B cell (primary cell): ENCODE measurements at regions not wholly inside any gene's neighbourhood (a gene's known extent, or its start where the extent isn't known, plus 50 kb on each side); places are given as distances from the start of the nearest gene placed in this dataset.

Experiments
- ATAC-seq: fragments of 200-7000 bp; cut with Tn5 transposase; one replicate; pipeline ENCODE4 v1.10.0; 2021; ENCODE audit warnings: low read depth, mild to moderate bottlenecking, moderate number of reproducible peaks, moderate library complexity
- CTCF ChIA-PET: fragments of 350-600 bp; sonication (Branson Sonifier 250); formaldehyde crosslinking; loops from one replicate; lab custom pipeline; 2021; ENCODE audit warnings: antibody characterized with exemption, inconsistent platforms; lab: Charles Lee
- POLR2A ChIA-PET: fragments of 350-600 bp; sonication (Branson Sonifier 250); formaldehyde crosslinking; loops from one replicate; lab custom pipeline; 2021; ENCODE audit warnings: antibody characterized with exemption; lab: Charles Lee
- DNase-seq: peaks from one replicate; pipeline ENCODE4 v3.0.0; 2013
- H2AFZ ChIP-seq: 2 replicates; pipeline ENCODE4 v1.6.1; 2012; ENCODE audit warnings: mild to moderate bottlenecking, low read depth, low read length; ENCODE audit not compliant: insufficient read depth, poor library complexity, severe bottlenecking
- H3K27ac ChIP-seq, 2 donors: 1 replicate in 1 of 2; 2 replicates in 1 of 2; pipeline ENCODE4 v1.5.1; 2012 to 2013; ENCODE audit warnings: low read length in 2 of 2, mild to moderate bottlenecking in 2 of 2, moderate library complexity in 1 of 2
- H3K27me3 ChIP-seq, 4 experiments: fragments of 200-600 bp in 1 of 4; sonication (generic) in 1 of 4; replicated peaks in 1 of 4; 1 replicate in 2 of 4; 2 replicates in 2 of 4; pipeline versions ENCODE4 v1.6.1 to v1.7.0; 2013 to 2016; ENCODE audit warnings: low read length in 3 of 4, mild to moderate bottlenecking in 2 of 4, mixed read lengths in 1 of 4, moderate library complexity in 1 of 4; ENCODE audit not compliant: insufficient read depth in 4 of 4, control insufficient read depth in 3 of 4; ENCODE audit errors: control extremely low read depth in 1 of 4
- H3K36me3 ChIP-seq, 2 experiments: replicated peaks in 1 of 2; 1 replicate in 1 of 2; 2 replicates in 1 of 2; pipeline versions ENCODE4 v1.6.1 to v1.7.1; 2013; ENCODE audit warnings: low read length in 1 of 2; ENCODE audit not compliant: insufficient read depth in 2 of 2, control insufficient read depth in 1 of 2; ENCODE audit errors: control extremely low read depth in 1 of 2, extremely low read depth in 1 of 2
- H3K4me1 ChIP-seq, 2 donors: fragments of 200-600 bp in 1 of 2; sonication (generic) in 1 of 2; 1 replicate in 1 of 2; 2 replicates in 1 of 2; pipeline versions ENCODE4 v1.5.1 to v1.6.1; 2013 to 2017; ENCODE audit warnings: low read length in 2 of 2; ENCODE audit not compliant: control insufficient read depth in 2 of 2, insufficient read depth in 2 of 2
- H3K4me2 ChIP-seq: replicated peaks from 2 replicates; pipeline ENCODE3; 2012; ENCODE audit warnings: mild to moderate bottlenecking, low read depth, low read length; ENCODE audit not compliant: poor library complexity, severe bottlenecking
- H3K4me3 ChIP-seq, 5 experiments: fragments of 200-600 bp in 1 of 5; sonication (generic) in 1 of 5; 1 replicate in 3 of 5; 2 replicates in 2 of 5; pipeline versions ENCODE4 v1.5.1 to v1.7.0; 2011 to 2016; ENCODE audit warnings: low read length in 4 of 5, mild to moderate bottlenecking in 4 of 5, low read depth in 2 of 5, control low read depth in 1 of 5, moderate library complexity in 1 of 5; ENCODE audit not compliant: insufficient read depth in 1 of 5; ENCODE audit errors: control extremely low read depth in 1 of 5, extremely low read depth in 1 of 5
- H3K79me2 ChIP-seq: fragments of 200-600 bp; sonication (generic); one replicate; pipeline ENCODE4 v1.6.0; 2016; ENCODE audit warnings: low read length; ENCODE audit not compliant: control insufficient read depth, insufficient read depth
- H3K9ac ChIP-seq: fragments of 200-600 bp; sonication (generic); 2 replicates; pipeline ENCODE4 v1.6.1; 2017; ENCODE audit warnings: mild to moderate bottlenecking, low read length, moderate library complexity
- H3K9me3 ChIP-seq, 3 donors: one replicate each; pipeline versions ENCODE4 v1.6.1 to v1.7.1; 2013; ENCODE audit warnings: low read length in 2 of 3; ENCODE audit not compliant: control insufficient read depth in 2 of 3, insufficient read depth in 1 of 3; ENCODE audit errors: control extremely low read depth in 1 of 3
- H4K20me1 ChIP-seq: 2 replicates; pipeline ENCODE4 v1.6.0; 2012; ENCODE audit warnings: mild to moderate bottlenecking, low read length; ENCODE audit not compliant: insufficient read depth, control insufficient read depth, poor library complexity, severe bottlenecking
- H3K27ac Mint-ChIP-seq: one replicate; pipeline ENCODE4 v1.8.0; 2021; ENCODE audit warnings: mixed read lengths
- H3K27me3 Mint-ChIP-seq: one replicate; pipeline ENCODE4 v1.8.0; 2021; ENCODE audit warnings: mixed read lengths
- H3K4me1 Mint-ChIP-seq: one replicate; pipeline ENCODE4 v1.8.0; 2021; ENCODE audit warnings: mixed read lengths
- H3K4me3 Mint-ChIP-seq: one replicate; pipeline ENCODE4 v1.8.0; 2021; ENCODE audit warnings: mixed read lengths
- H3K9me3 Mint-ChIP-seq: one replicate; pipeline ENCODE4 v1.8.0; 2022; ENCODE audit warnings: mixed read lengths; ENCODE audit not compliant: insufficient read depth
- EZH2 ChIP-seq: IDR thresholded peaks from 2 replicates; pipeline ENCODE4 v1.6.1; 2012; ENCODE audit warnings: borderline replicate concordance, low read depth, mild to moderate bottlenecking, moderate library complexity, low read length; ENCODE audit not compliant: insufficient read depth, poor library complexity, severe bottlenecking
- WGBS: methylation state at CpG from one replicate; pipeline ENCODE4 v1.1.5; 2013; ENCODE audit warnings: missing lambda C conversion rate; ENCODE audit not compliant: insufficient coverage; 5-methylcytosine and 5-hydroxymethylcytosine counted together
- intact Hi-C: fragments of 100-400 bp; cut with micrococcal nuclease; formaldehyde crosslinking; loops from one replicate; pipeline ENCODE4 v1.10.0; 2022
- TF ChIP-seq, protein P1 (sequence below): fragments of 200-600 bp; IDR thresholded peaks from one replicate; pipeline ENCODE4 v1.8.0; 2022; ENCODE audit warnings: antibody characterized with exemption, mild to moderate bottlenecking

DNA sequence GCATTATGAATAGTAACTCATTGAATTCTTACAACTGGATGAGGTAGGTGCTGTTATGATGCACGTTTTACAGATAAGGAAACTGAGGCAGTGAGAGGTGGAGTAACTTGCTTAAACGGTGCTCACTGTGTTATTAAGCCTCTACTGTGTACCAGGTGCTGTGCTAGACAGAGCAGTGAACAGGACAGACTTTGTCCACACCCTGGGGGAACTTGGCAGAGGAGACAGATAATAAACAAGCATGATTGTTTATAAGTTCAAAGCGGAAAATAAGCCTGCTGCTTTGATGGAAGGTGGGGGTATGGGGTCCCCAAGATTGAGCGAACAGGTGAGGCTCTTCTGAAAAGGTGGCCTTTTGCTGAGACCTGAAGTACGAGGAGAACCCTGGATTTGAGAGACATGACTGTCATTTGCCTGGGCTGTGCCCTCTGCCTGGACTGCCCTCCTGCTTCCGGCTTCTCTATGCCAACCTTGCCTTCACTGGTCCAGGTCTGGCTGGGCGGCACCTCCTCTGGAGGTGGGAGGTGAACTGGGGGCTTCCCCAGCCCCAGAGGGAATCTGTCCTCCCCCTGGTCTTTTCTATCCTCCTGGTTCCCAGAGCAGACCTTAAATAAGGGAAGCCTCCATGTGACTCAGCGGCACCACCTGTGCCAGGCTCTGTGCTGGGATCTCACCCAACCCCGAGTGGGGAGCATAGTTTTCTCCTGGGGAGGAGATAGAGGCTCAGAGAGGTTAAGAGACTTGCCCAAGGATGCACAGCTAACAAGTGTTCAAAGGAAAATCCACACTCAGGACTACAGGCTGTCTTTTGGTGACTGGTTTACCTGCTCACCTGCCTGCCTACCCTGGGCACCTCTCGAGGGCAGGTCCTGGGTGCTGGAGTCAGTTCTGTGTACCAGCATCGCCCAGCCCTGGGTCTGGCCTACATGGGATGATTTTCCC is 59.1 kb downstream of the CEBPB start:
- POLR2A ChIA-PET, result no interaction called here
- TF ChIP-seq, protein P1, sequence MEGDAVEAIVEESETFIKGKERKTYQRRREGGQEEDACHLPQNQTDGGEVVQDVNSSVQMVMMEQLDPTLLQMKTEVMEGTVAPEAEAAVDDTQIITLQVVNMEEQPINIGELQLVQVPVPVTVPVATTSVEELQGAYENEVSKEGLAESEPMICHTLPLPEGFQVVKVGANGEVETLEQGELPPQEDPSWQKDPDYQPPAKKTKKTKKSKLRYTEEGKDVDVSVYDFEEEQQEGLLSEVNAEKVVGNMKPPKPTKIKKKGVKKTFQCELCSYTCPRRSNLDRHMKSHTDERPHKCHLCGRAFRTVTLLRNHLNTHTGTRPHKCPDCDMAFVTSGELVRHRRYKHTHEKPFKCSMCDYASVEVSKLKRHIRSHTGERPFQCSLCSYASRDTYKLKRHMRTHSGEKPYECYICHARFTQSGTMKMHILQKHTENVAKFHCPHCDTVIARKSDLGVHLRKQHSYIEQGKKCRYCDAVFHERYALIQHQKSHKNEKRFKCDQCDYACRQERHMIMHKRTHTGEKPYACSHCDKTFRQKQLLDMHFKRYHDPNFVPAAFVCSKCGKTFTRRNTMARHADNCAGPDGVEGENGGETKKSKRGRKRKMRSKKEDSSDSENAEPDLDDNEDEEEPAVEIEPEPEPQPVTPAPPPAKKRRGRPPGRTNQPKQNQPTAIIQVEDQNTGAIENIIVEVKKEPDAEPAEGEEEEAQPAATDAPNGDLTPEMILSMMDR, result no peak
- no peak for TF ChIP-seq EZH2
- WGBS, result 81% methylated on average over 8 of the region's 11 CpGs
- Histone ChIP-seq H3K79me2 (no peaks in the 10 kb centered on the region), H2AFZ (no peak overlapping the region), H3K4me3 (no peak overlapping the region), H4K20me1 (no peaks in the 10 kb centered on the region), H3K27ac (no peak overlapping the region), H3K4me1 (no peaks in the 10 kb centered on the region), H3K27me3 (peaks cover 0 to 4% (median 0%) of the 10 kb centered on the region in 4 experiments), H3K4me2 (no peak overlapping the region), H3K9me3 (no peaks in the 10 kb centered on the region), H3K9ac (no peak overlapping the region), H3K36me3 (no peaks in the 10 kb centered on the region)
- ATAC-seq, result no peak
- H3K4me3 Mint-ChIP-seq, result no peak overlapping the region
- CTCF ChIA-PET, result no interaction called here
- H3K27ac Mint-ChIP-seq, result no peak overlapping the region
- no peaks in the 10 kb centered on the region for H3K9me3 Mint-ChIP-seq
- intact Hi-C loops, result no loop called here
- no peaks in the 10 kb centered on the region for H3K4me1 Mint-ChIP-seq
- no peak for DNase-seq
- H3K27me3 Mint-ChIP-seq, result peaks cover 23% of the 10 kb centered on the region

DNA sequence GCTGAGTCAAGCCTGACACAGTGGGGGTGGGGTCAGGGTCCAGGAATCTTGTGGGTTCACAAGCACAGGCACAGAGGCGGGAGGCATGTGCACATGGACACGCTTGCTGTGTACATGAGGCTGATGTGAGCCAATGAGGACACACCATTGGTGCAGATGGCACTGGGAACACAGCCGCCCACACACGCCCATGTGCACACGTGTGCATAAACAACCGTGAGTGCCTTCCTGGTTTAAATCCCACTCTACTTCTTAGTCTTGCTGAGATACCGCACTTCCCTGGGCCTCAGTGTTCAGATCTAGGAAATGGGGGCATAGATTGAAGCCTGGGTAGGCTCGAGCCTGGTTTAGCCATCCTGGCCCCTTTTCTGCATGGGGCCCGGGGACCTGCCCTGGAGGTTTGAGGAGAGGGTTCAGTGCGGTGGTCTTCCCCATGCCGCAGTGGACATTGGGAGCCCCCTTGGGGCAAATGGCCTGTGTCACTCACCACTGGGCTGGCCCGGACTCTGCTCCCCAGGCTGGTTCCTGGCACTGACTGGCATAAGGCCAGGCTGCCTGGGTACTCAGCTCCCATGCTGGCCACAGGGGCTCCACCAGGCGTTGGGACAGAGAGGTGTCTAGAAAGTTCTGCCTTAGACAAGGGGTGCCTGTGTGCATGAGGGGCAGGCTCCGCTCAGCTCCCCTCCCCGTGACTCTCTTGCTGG is 60.2 kb downstream of the CEBPB start:
- Mint-ChIP-seq H3K27ac (no peak overlapping the region), H3K27me3 (peaks cover 25% of the 10 kb centered on the region), H3K4me3 (no peak overlapping the region), H3K9me3 (no peaks in the 10 kb centered on the region), H3K4me1 (no peaks in the 10 kb centered on the region)
- ATAC-seq (no peak), DNase-seq (no peak)
- CTCF ChIA-PET, result no interaction called here
- no peak overlapping the region for H3K4me2 ChIP-seq
- H3K4me1 ChIP-seq, result no peaks in the 10 kb centered on the region
- 92% methylated on average over 15 of the region's 15 CpGs for WGBS
- no peak for TF ChIP-seq EZH2
- TF ChIP-seq, protein P1, result no peak
- H3K36me3 ChIP-seq, result no peaks in the 10 kb centered on the region
- intact Hi-C loops, result no loop called here
- no peak overlapping the region for H3K4me3 ChIP-seq
- no peak overlapping the region for H2AFZ ChIP-seq
- POLR2A ChIA-PET, result no interaction called here
- no peak overlapping the region for H3K9ac ChIP-seq
- H3K9me3 ChIP-seq, result no peaks in the 10 kb centered on the region
- no peak overlapping the region for H3K27ac ChIP-seq
- H4K20me1 ChIP-seq, result no peaks in the 10 kb centered on the region
- peaks cover 0 to 4% (median 0%) of the 10 kb centered on the region in 4 experiments for H3K27me3 ChIP-seq
- no peaks in the 10 kb centered on the region for H3K79me2 ChIP-seq
